ENCODE measurements at regions not wholly inside any gene's neighbourhood (a gene's known extent, or its start where the extent isn't known, plus 50 kb on each side); places are given as distances from the start of the nearest gene placed in this dataset.

GRCh38 chr10:45075826-45076380, 75.2 kb downstream of the ZNF22 start:
- H3K36me3 ChIP-seq (ENCODE audit: control insufficient read depth in 2 of 2, extremely low read depth in 1 of 2, insufficient read depth in 2 of 2, low read length in 2 of 2), result no peaks in the 10 kb centered on the region
- no peak overlapping the region for H3K9ac ChIP-seq (ENCODE audit: control insufficient read depth, extremely low read depth, insufficient read depth, low read length)
- no peak overlapping the region for H3K27ac ChIP-seq (ENCODE audit: control insufficient read depth, insufficient read depth, low read length)
- dilution Hi-C loops (cut with MboI; ENCODE audit: extremely low pct_ligation_motif_present, low sequenced_read_pairs), result no loop called here
- H3K9me1 ChIP-seq (ENCODE audit: control insufficient read depth, extremely low read depth, insufficient read depth, low read length), result no peaks in the 10 kb centered on the region
- TF ChIP-seq CTCF (optimal IDR thresholded peaks at IDR 0.05 in 1 of 3, IDR thresholded peaks at IDR 0.05 in 1 of 3, conservative IDR thresholded peaks at IDR 0.05 in 1 of 3; ENCODE audit: extremely low read depth in 1 of 3, insufficient read depth in 2 of 3, low read length in 3 of 3) (no peak), EZH2 (IDR thresholded peaks at IDR 0.05; ENCODE audit: low read length) (no peak)
- no peak overlapping the region for H2AFZ ChIP-seq (ENCODE audit: control insufficient read depth, low read length)
- DNase-seq (ENCODE audit: low read depth, low spot score) (no peak), FAIRE-seq (peak; percentile 9)
- no peaks in the 10 kb centered on the region for H3K9me3 ChIP-seq (ENCODE audit: control insufficient read depth, low read depth, low read length)
- H3K79me2 ChIP-seq (ENCODE audit: control insufficient read depth, insufficient read depth, low read length), result no peaks in the 10 kb centered on the region
- H3K4me1 ChIP-seq (ENCODE audit: control insufficient read depth, extremely low read depth, insufficient read depth, low read length), result no peaks in the 10 kb centered on the region
- no peaks in the 10 kb centered on the region for H3K27me3 ChIP-seq (ENCODE audit: control insufficient read depth, extremely low read depth, insufficient read depth, low read length)
- H3K4me2 ChIP-seq (ENCODE audit: control insufficient read depth, extremely low read depth, insufficient read depth, low read depth, low read length), result no peak overlapping the region
- H3K4me3 ChIP-seq (ENCODE audit: control insufficient read depth in 2 of 3, extremely low read depth in 1 of 3, insufficient read depth in 2 of 3, low read depth in 1 of 3, low read length in 3 of 3), result no peak overlapping the region
- no peaks in the 10 kb centered on the region for H4K20me1 ChIP-seq (ENCODE audit: control insufficient read depth, extremely low read depth, insufficient read depth, low read length)

GRCh38 chr10:45076891-45077290, 76.2 kb downstream of the ZNF22 start:
- H3K9me3 ChIP-seq (ENCODE audit: control insufficient read depth, low read depth, low read length), result no peaks in the 10 kb centered on the region
- no peak overlapping the region for H3K27ac ChIP-seq (ENCODE audit: control insufficient read depth, insufficient read depth, low read length)
- H3K79me2 ChIP-seq (ENCODE audit: control insufficient read depth, insufficient read depth, low read length), result no peaks in the 10 kb centered on the region
- H3K9me1 ChIP-seq (ENCODE audit: control insufficient read depth, extremely low read depth, insufficient read depth, low read length), result no peaks in the 10 kb centered on the region
- no peaks in the 10 kb centered on the region for H3K36me3 ChIP-seq (ENCODE audit: control insufficient read depth in 2 of 2, extremely low read depth in 1 of 2, insufficient read depth in 2 of 2, low read length in 2 of 2)
- no peaks in the 10 kb centered on the region for H3K27me3 ChIP-seq (ENCODE audit: control insufficient read depth, extremely low read depth, insufficient read depth, low read length)
- H2AFZ ChIP-seq (ENCODE audit: control insufficient read depth, low read length), result no peak overlapping the region
- H3K4me1 ChIP-seq (ENCODE audit: control insufficient read depth, extremely low read depth, insufficient read depth, low read length), result no peaks in the 10 kb centered on the region
- no peak overlapping the region for H3K9ac ChIP-seq (ENCODE audit: control insufficient read depth, extremely low read depth, insufficient read depth, low read length)
- dilution Hi-C loops (cut with MboI; ENCODE audit: extremely low pct_ligation_motif_present, low sequenced_read_pairs), result no loop called here
- no peak overlapping the region for H3K4me3 ChIP-seq (ENCODE audit: control insufficient read depth in 2 of 3, extremely low read depth in 1 of 3, insufficient read depth in 2 of 3, low read depth in 1 of 3, low read length in 3 of 3)
- H4K20me1 ChIP-seq (ENCODE audit: control insufficient read depth, extremely low read depth, insufficient read depth, low read length), result no peaks in the 10 kb centered on the region
- DNase-seq (ENCODE audit: low read depth, low spot score) (no peak), FAIRE-seq (no peak)
- H3K4me2 ChIP-seq (ENCODE audit: control insufficient read depth, extremely low read depth, insufficient read depth, low read depth, low read length), result no peak overlapping the region
- TF ChIP-seq CTCF (optimal IDR thresholded peaks at IDR 0.05 in 1 of 3, IDR thresholded peaks at IDR 0.05 in 1 of 3, conservative IDR thresholded peaks at IDR 0.05 in 1 of 3; ENCODE audit: extremely low read depth in 1 of 3, insufficient read depth in 2 of 3, low read length in 3 of 3) (no peak), EZH2 (IDR thresholded peaks at IDR 0.05; ENCODE audit: low read length) (no peak)

Measured in keratinocyte (primary cell).